GM18508 (cell line): ENCODE measurements at regions not wholly inside any gene's neighbourhood (a gene's known extent, or its start where the extent isn't known, plus 50 kb on each side); places are given as distances from the start of the nearest gene placed in this dataset.
"Not testable (repeated sequence)": the region's sequence is repeated elsewhere in the genome, so short reads cannot be mapped to it uniquely, and the experiment has no call there.

Experiments used
- ATAC-seq: cut with Tn5 transposase; IDR thresholded peaks from one replicate; pipeline ENCODE4 v1.9.1; 2021; ENCODE audit warnings: moderate number of reproducible peaks; ENCODE audit not compliant: insufficient read depth, unreplicated experiment

GRCh38 chr1:234814235-234814634 lies 204.3 kb upstream of the IRF2BP2 start:
- not testable (repeated sequence) for ATAC-seq

- not testable (repeated sequence) for ATAC-seq
Observed at GRCh38 chr1:234811824-234812223, 201.8 kb upstream of the IRF2BP2 start.

GRCh38 chr1:234810726-234811125 lies 200.7 kb upstream of the IRF2BP2 start:
- ATAC-seq, result not testable (repeated sequence)

GRCh38 chr1:234809854-234810245 lies 199.9 kb upstream of the IRF2BP2 start:
- not testable (repeated sequence) for ATAC-seq

- ATAC-seq, result not testable (repeated sequence)
Observed at GRCh38 chr1:234808943-234809853, 199.2 kb upstream of the IRF2BP2 start.

- not testable (repeated sequence) for ATAC-seq
Observed at GRCh38 chr1:234808459-234808858, 198.5 kb upstream of the IRF2BP2 start.

- not testable (repeated sequence) for ATAC-seq
Observed at GRCh38 chr1:234807705-234808104, 197.7 kb upstream of the IRF2BP2 start.

- ATAC-seq, result not testable (repeated sequence)
Observed at GRCh38 chr1:234802586-234802985, 192.6 kb upstream of the IRF2BP2 start.

GRCh38 chr1:234801636-234802035 lies 191.7 kb upstream of the IRF2BP2 start:
- not testable (repeated sequence) for ATAC-seq

GRCh38 chr1:234801147-234801546 lies 191.2 kb upstream of the IRF2BP2 start:
- ATAC-seq, result not testable (repeated sequence)

GRCh38 chr1:234800563-234800962 lies 190.6 kb upstream of the IRF2BP2 start:
- ATAC-seq, result not testable (repeated sequence)

GRCh38 chr1:234799021-234799689 lies 189.2 kb upstream of the IRF2BP2 start:
- not testable (repeated sequence) for ATAC-seq

- not testable (repeated sequence) for ATAC-seq
Observed at GRCh38 chr1:234797216-234797615, 187.2 kb upstream of the IRF2BP2 start.

- ATAC-seq, result not testable (repeated sequence)
Observed at GRCh38 chr1:234796438-234796792, 186.4 kb upstream of the IRF2BP2 start.

GRCh38 chr1:234795711-234796437 lies 185.9 kb upstream of the IRF2BP2 start:
- not testable (repeated sequence) for ATAC-seq

- not testable (repeated sequence) for ATAC-seq
Observed at GRCh38 chr1:234795007-234795406, 185.0 kb upstream of the IRF2BP2 start.

- ATAC-seq, result not testable (repeated sequence)
Observed at GRCh38 chr1:234794452-234794851, 184.5 kb upstream of the IRF2BP2 start.

- ATAC-seq, result not testable (repeated sequence)
Observed at GRCh38 chr1:234793924-234794323, 183.9 kb upstream of the IRF2BP2 start.

- not testable (repeated sequence) for ATAC-seq
Observed at GRCh38 chr1:234792221-234792864, 182.4 kb upstream of the IRF2BP2 start.

- ATAC-seq, result not testable (repeated sequence)
Observed at GRCh38 chr1:234791615-234792014, 181.6 kb upstream of the IRF2BP2 start.
